K562 (cell line): ENCODE measurements at regions not wholly inside any gene's neighbourhood (a gene's known extent, or its start where the extent isn't known, plus 50 kb on each side); places are given as distances from the start of the nearest gene placed in this dataset.

Experiments
- ATAC-seq: fragments of 200-7000 bp; cut with Tn5 transposase; 3 replicates; pipeline ENCODE4 v1.9.1; 2020; ENCODE audit warnings: moderate library complexity
- BruUV-seq: library from RNA; stranded (reverse); fragments of 400-500 nt; replicated peaks from 2 replicates; lab custom pipeline; 2021; lab: Mats Ljungman, UMichigan
- CTCF ChIA-PET: fragments of 300-600 bp; formaldehyde crosslinking; extraction: SDS; loops from one replicate; lab custom pipeline; 2021; ENCODE audit warnings: low intra/inter-chr PET ratio; lab: Yijun Ruan, JAX
- POLR2A ChIA-PET: fragments of 300-600, 350-650 bp; sonication (Branson Sonifier 250); formaldehyde crosslinking; extraction: SDS; loops from one replicate; lab custom pipeline; 2021; ENCODE audit warnings: antibody characterized with exemption, inconsistent platforms; lab: Yijun Ruan, JAX
- DNase-seq, 4 experiments: peaks; one replicate each; pipeline versions ENCODE4 v3.0.0 to v3.0.0-alpha.2; 2011 to 2018; ENCODE audit warnings: low spot score in 3 of 4, mixed read lengths in 3 of 4; ENCODE audit errors: extremely low read depth in 1 of 4
- FAIRE-seq: peaks from 2 replicates; lab custom pipeline; 2011; peaks lifted over from hg19 to GRCh38; lab: Jason Lieb, UNC
- H2AFZ ChIP-seq: 2 replicates; pipeline ENCODE4 v1.6.0; 2011; ENCODE audit warnings: low read depth, low read length, control low read depth, inconsistent platforms
- H3K27ac ChIP-seq: fragments of 200-600 bp; 3 replicates; pipeline ENCODE4 v1.8.0; 2011; ENCODE audit warnings: low read depth, mild to moderate bottlenecking, control low read depth, inconsistent platforms, low read length, moderate library complexity, mixed read lengths; ENCODE audit errors: extremely low read depth
- H3K27me3 ChIP-seq, 2 experiments: fragments of 300-600 bp in 1 of 2; 2 replicates in 1 of 2; 3 replicates in 1 of 2; pipeline versions ENCODE4 v1.6.0 to v1.8.0; 2011; ENCODE audit warnings: inconsistent platforms in 2 of 2, low read length in 2 of 2, mild to moderate bottlenecking in 1 of 2, mixed read lengths in 1 of 2, moderate library complexity in 1 of 2; ENCODE audit not compliant: control insufficient read depth in 2 of 2, insufficient read depth in 2 of 2
- H3K36me3 ChIP-seq: fragments of 300-600 bp; 3 replicates; pipeline ENCODE4 v1.8.0; 2011; ENCODE audit warnings: mild to moderate bottlenecking, low read length, inconsistent platforms; ENCODE audit not compliant: control insufficient read depth, insufficient read depth
- H3K4me1 ChIP-seq, 2 experiments: fragments of 200-600 bp in 1 of 2; replicated peaks in 1 of 2; 2 replicates in 1 of 2; 3 replicates in 1 of 2; pipeline versions ENCODE4 v1.5.1 to v1.8.0; 2011; ENCODE audit warnings: inconsistent platforms in 2 of 2, low read length in 2 of 2, mild to moderate bottlenecking in 1 of 2, mixed read lengths in 1 of 2, moderate library complexity in 1 of 2; ENCODE audit not compliant: control insufficient read depth in 2 of 2, insufficient read depth in 2 of 2
- H3K4me2 ChIP-seq: 2 replicates; pipeline ENCODE4 v1.6.1; 2011; ENCODE audit warnings: low read length, control low read depth, inconsistent platforms, mixed read lengths; ENCODE audit not compliant: insufficient read depth
- H3K4me3 ChIP-seq: fragments of 200-600 bp; sonication (generic), shearing (Covaris generic); 2 replicates; pipeline ENCODE4 v1.5.1; 2016; ENCODE audit warnings: control low read depth, inconsistent platforms
- H3K79me2 ChIP-seq: fragments of 200-600 bp; 3 replicates; pipeline ENCODE4 v1.8.0; 2011; ENCODE audit warnings: low read length, inconsistent platforms; ENCODE audit not compliant: control insufficient read depth, insufficient read depth
- H3K9ac ChIP-seq, 2 experiments: 2 replicates each; pipeline versions ENCODE4 v1.6.0 to v1.6.1; 2011; ENCODE audit warnings: low read depth in 2 of 2, low read length in 2 of 2, control low read depth in 1 of 2, inconsistent platforms in 1 of 2, mild to moderate bottlenecking in 1 of 2, mixed read lengths in 1 of 2; ENCODE audit not compliant: insufficient read depth in 1 of 2
- H3K9me1 ChIP-seq: one replicate; pipeline ENCODE4 v1.6.0; 2011; ENCODE audit warnings: inconsistent platforms, mild to moderate bottlenecking, low read length, moderate library complexity; ENCODE audit not compliant: control insufficient read depth, insufficient read depth
- H3K9me3 ChIP-seq: replicated peaks from 2 replicates; pipeline ENCODE4 v1.5.1; 2011; ENCODE audit warnings: low read depth, low read length, inconsistent platforms; ENCODE audit not compliant: control insufficient read depth, insufficient read depth
- H4K20me1 ChIP-seq: replicated peaks from 2 replicates; pipeline ENCODE4 v1.6.1; 2011; ENCODE audit warnings: low read length, inconsistent platforms, mixed read lengths; ENCODE audit not compliant: control insufficient read depth, insufficient read depth
- ARID4B ChIP-seq: sonication (generic); formaldehyde crosslinking; IDR thresholded peaks from 2 replicates; pipeline ENCODE4 v1.8.0; 2022; ENCODE audit warnings: mild to moderate bottlenecking, missing genetic modification reagents
- BCOR ChIP-seq: fragments of 450-650 bp; IDR thresholded peaks from 2 replicates; pipeline ENCODE4 v1.6.1; 2016
- CCNT2 ChIP-seq: IDR thresholded peaks from 2 replicates; pipeline ENCODE4 v1.6.1; 2011; ENCODE audit warnings: borderline replicate concordance, low read depth, mild to moderate bottlenecking, moderate library complexity, mixed read lengths, low read length; ENCODE audit not compliant: insufficient read length; ENCODE audit errors: extremely low read depth
- MCM2 ChIP-seq: fragments of 450-650 bp; IDR thresholded peaks from 2 replicates; pipeline ENCODE4 v1.6.1; 2017; ENCODE audit warnings: low read depth, mild to moderate bottlenecking
- MCM3 ChIP-seq: fragments of 450-650 bp; IDR thresholded peaks from 2 replicates; pipeline ENCODE4 v1.6.1; 2016
- PHF21A ChIP-seq: fragments of 450-650 bp; IDR thresholded peaks from 2 replicates; pipeline ENCODE4 v1.6.1; 2017; ENCODE audit warnings: low read depth, borderline replicate concordance
- SIRT6 ChIP-seq: IDR thresholded peaks from one replicate; pipeline ENCODE4 v1.6.1; 2012; ENCODE audit warnings: low read depth, mild to moderate bottlenecking, control low read depth, inconsistent platforms, low read length, moderate library complexity
- SRSF7 ChIP-seq: fragments of 200-400 bp; formaldehyde crosslinking; optimal IDR thresholded peaks from 2 replicates; pipeline ENCODE3; 2017; ENCODE audit warnings: mild to moderate bottlenecking, low read depth, low read length
- THAP7 ChIP-seq: fragments of 250-450 bp; sonication (Bioruptor Pico); IDR thresholded peaks from 2 replicates; pipeline ENCODE4 v1.5.0; 2021
- UBTF ChIP-seq, 2 experiments: IDR thresholded peaks; 2 replicates each; pipeline ENCODE4 v1.6.1; 2012; ENCODE audit warnings: improper control_type of control experiment in 2 of 2, low read depth in 2 of 2, low read length in 2 of 2, borderline replicate concordance in 1 of 2
- ZNF354B ChIP-seq: fragments of 250-450 bp; sonication (Bioruptor Pico); IDR thresholded peaks from 2 replicates; pipeline ENCODE4 v1.4.0; 2020
- ZNF561 ChIP-seq: fragments of 450-650 bp; formaldehyde crosslinking; conservative IDR thresholded peaks from 2 replicates; pipeline ENCODE4 v1.4.0; 2020; ENCODE audit warnings: mild to moderate bottlenecking, moderate library complexity
- ZNF695 ChIP-seq: fragments of 450-650 bp; formaldehyde crosslinking; IDR thresholded peaks from 2 replicates; pipeline ENCODE4 v1.4.0; 2020; ENCODE audit warnings: mild to moderate bottlenecking, moderate library complexity
- WGBS: fragments of 100-300 bp; shearing (Covaris generic); methylation state at CpG from one replicate; pipeline ENCODE4 v1.1.6; 2016; ENCODE audit warnings: low coverage, mixed read lengths; ENCODE audit not compliant: insufficient coverage; ENCODE audit errors: missing lambda C conversion rate; 5-methylcytosine and 5-hydroxymethylcytosine counted together
- in situ Hi-C: fragments of 300-500 bp; cut with MboI; formaldehyde crosslinking; loops from 4 replicates; pipeline ENCODE4 v1.15.0; 2018; ENCODE audit warnings: inconsistent platforms, mixed read lengths
- intact Hi-C: fragments of 100-400 bp; cut with micrococcal nuclease; formaldehyde crosslinking; loops from 2 replicates; pipeline ENCODE4 v1.14.2; 2022

- POLR2A ChIA-PET, result no interaction called here
- ATAC-seq, result no peak
- TF ChIP-seq SIRT6 (no peak), UBTF (IDR thresholded peaks at IDR 0.05; ENCODE audit: borderline replicate concordance in 1 of 2, low read depth in 2 of 2, low read length in 2 of 2) (no peak), ARID4B (CRISPR knock-in tag) (no peak), SRSF7 (no peak), BCOR (no peak), THAP7 (CRISPR knock-in tag) (no peak), MCM3 (no peak), ZNF695 (no peak), CCNT2 (no peak), ZNF561 (no peak), MCM2 (no peak), ZNF354B (CRISPR knock-in tag) (no peak), PHF21A (no peak)
- Histone ChIP-seq H3K9me1 (no peaks in the 10 kb centered on the region), H3K79me2 (no peaks in the 10 kb centered on the region), H3K9me3 (no peaks in the 10 kb centered on the region), H3K9ac (no peak overlapping the region), H3K27me3 (no peaks in the 10 kb centered on the region), H2AFZ (no peak overlapping the region), H3K27ac (no peak overlapping the region), H3K4me1 (no peaks in the 10 kb centered on the region), H3K36me3 (no peaks in the 10 kb centered on the region), H3K4me3 (no peak overlapping the region), H3K4me2 (no peak overlapping the region), H4K20me1 (no peaks in the 10 kb centered on the region)
- CTCF ChIA-PET, result no interaction called here
- in situ Hi-C loops, result no loop called here
- WGBS, result 0% methylated on average over 3 of the region's 3 CpGs
- no TSS peak for BruUV-seq
- DNase-seq, result no peak
- FAIRE-seq, result no peak
- intact Hi-C loops, result no loop called here
Measured at GRCh38 chr14:83260751-83261150, 1727.1 kb upstream of the SEL1L start.
